ENCODE measurements at regions not wholly inside any gene's neighbourhood (a gene's known extent, or its start where the extent isn't known, plus 50 kb on each side); places are given as distances from the start of the nearest gene placed in this dataset.

- DNase-seq, result no peak
Observed at GRCh38 chr11:70631624-70632047, 233.3 kb downstream of the CTTN start.

- DNase-seq, result no peak
Observed at GRCh38 chr11:70633610-70634009, 235.3 kb downstream of the CTTN start.

- no peak for DNase-seq
Observed at GRCh38 chr11:70636659-70637058, 238.3 kb downstream of the CTTN start.

- no peak for DNase-seq
Observed at GRCh38 chr11:70637186-70637800, 239.0 kb downstream of the CTTN start.

GRCh38 chr11:70637949-70638583 lies 239.7 kb downstream of the CTTN start:
- no peak for DNase-seq

GRCh38 chr11:70640408-70640807 lies 242.1 kb downstream of the CTTN start:
- no peak for DNase-seq

- DNase-seq, result no peak
Observed at GRCh38 chr11:70641369-70641768, 243.0 kb downstream of the CTTN start.

GRCh38 chr11:70642266-70642665 lies 243.9 kb downstream of the CTTN start:
- no peak for DNase-seq

- DNase-seq, result no peak
Observed at GRCh38 chr11:70643642-70644041, 245.3 kb downstream of the CTTN start.

- no peak for DNase-seq
Observed at GRCh38 chr11:70644343-70645060, 246.2 kb downstream of the CTTN start.

- DNase-seq, result no peak
Observed at GRCh38 chr11:70645537-70645936, 247.2 kb downstream of the CTTN start.

GRCh38 chr11:70646272-70647049 lies 248.1 kb downstream of the CTTN start:
- no peak for DNase-seq

- DNase-seq, result no peak
Observed at GRCh38 chr11:70647188-70648166, 249.1 kb downstream of the CTTN start.

- DNase-seq, result peak; percentile 43 to 47
Observed at GRCh38 chr11:70650075-70650909, 252.0 kb downstream of the CTTN start.

GRCh38 chr11:70651031-70651430 lies 252.7 kb downstream of the CTTN start:
- no peak for DNase-seq

- DNase-seq, result no peak
Observed at GRCh38 chr11:70654016-70654415, 255.7 kb downstream of the CTTN start.

GRCh38 chr11:70655816-70656215 lies 257.5 kb downstream of the CTTN start:
- DNase-seq, result no peak

GRCh38 chr11:70656252-70656651 lies 257.9 kb downstream of the CTTN start:
- DNase-seq, result no peak

GRCh38 chr11:70660059-70660888 lies 261.9 kb downstream of the CTTN start:
- no peak for DNase-seq

- DNase-seq, result no peak
Observed at GRCh38 chr11:70660889-70661197, 262.5 kb downstream of the CTTN start.

All from stimulated activated CD4-positive, alpha-beta T cell treated with anti-CD3 and anti-CD28 coated beads, Interleukin-2, amount 100 ng/mL, for 48 hours (primary cell).